Motor neuron (in vitro differentiated cells): ENCODE measurements at regions not wholly inside any gene's neighbourhood (a gene's known extent, or its start where the extent isn't known, plus 50 kb on each side); places are given as distances from the start of the nearest gene placed in this dataset.
"Not testable (repeated sequence)": the region's sequence is repeated elsewhere in the genome, so short reads cannot be mapped to it uniquely, and the experiment has no call there.

Experiments used
- ATAC-seq, 8 experiments: fragments of 200-7000 bp; cut with Tn5 transposase; replicated peaks in 6 of 8; 2 replicates each; pipeline ENCODE4 v1.8.0; 2021; ENCODE audit warnings: mild to moderate bottlenecking in 8 of 8, moderate library complexity in 8 of 8
- H3K27ac ChIP-seq, 2 donors: fragments of 250-450 bp; sonication (Bioruptor Pico); 2 replicates each; pipeline ENCODE4 v1.9.0; 2021; ENCODE audit warnings: antibody characterized with exemption in 2 of 2, mild to moderate bottlenecking in 2 of 2, moderate library complexity in 1 of 2
- H3K4me1 ChIP-seq, 2 donors: fragments of 250-450 bp; sonication (Bioruptor Pico); replicated peaks in 1 of 2; 2 replicates each; pipeline ENCODE4 v1.6.1; 2021; ENCODE audit warnings: antibody characterized with exemption in 2 of 2, mild to moderate bottlenecking in 2 of 2, moderate library complexity in 1 of 2
- H3K4me3 ChIP-seq, 5 donors: fragments of 250-450 bp; sonication (Bioruptor Pico); 2 replicates each; pipeline ENCODE4 v1.9.0; 2021; ENCODE audit warnings: antibody characterized with exemption in 5 of 5, mild to moderate bottlenecking in 5 of 5, moderate library complexity in 4 of 5
- WGBS, 10 experiments: fragments of 450-650 bp; shearing (Covaris generic); methylation state at CpG; one replicate each; pipeline ENCODE4 v1.0.0; 2022; 5-methylcytosine and 5-hydroxymethylcytosine counted together
- in situ Hi-C, 9 experiments: fragments of 400-800 bp; cut with MboI; loops; one replicate each; pipeline ENCODE4 v1.15.0; 2021; ENCODE audit warnings: low sequenced_read_pairs in 9 of 9, low pct_unique_long_range_greater_than_20kb in 2 of 9; ENCODE audit not compliant: unreplicated experiment in 9 of 9

- ATAC-seq: no peak
- Histone ChIP-seq H3K4me1 (no peaks in the 10 kb centered on the region), H3K27ac (no peak overlapping the region), H3K4me3 (no peak overlapping the region)
- WGBS, 10 experiments: 0 to 94% (median 20%) methylated on average over 1 to 2 of the region's 2 CpGs; no CpG with 5 or more reads in 5 of the 10 experiments
- in situ Hi-C loops: no loop called here
Observed at GRCh38 chr3:6262010-6262409, 598.9 kb upstream of the GRM7 start.

GRCh38 chr3:6264036-6264435 is 596.9 kb upstream of the GRM7 start:
- in situ Hi-C loops: no loop called here
- WGBS, 10 experiments: 0 to 100% (median 43%) methylated on average over 1 of the region's 1 CpG; no CpG with 5 or more reads in 2 of the 10 experiments
- no peak for ATAC-seq
- H3K4me3 ChIP-seq: no peak overlapping the region
- no peaks in the 10 kb centered on the region for H3K4me1 ChIP-seq
- no peak overlapping the region for H3K27ac ChIP-seq

- in situ Hi-C loops: no loop called here
- no peaks in the 10 kb centered on the region for H3K4me1 ChIP-seq
- H3K27ac ChIP-seq: no peak overlapping the region
- WGBS, 10 experiments: 0 to 88% (median 20%) methylated on average over 1 of the region's 1 CpG
- H3K4me3 ChIP-seq: no peak overlapping the region
- no peak for ATAC-seq
Observed at GRCh38 chr3:6264906-6265305, 596.0 kb upstream of the GRM7 start.

- no peak for ATAC-seq
- in situ Hi-C loops: no loop called here
- no peak overlapping the region for H3K27ac ChIP-seq
- no peak overlapping the region for H3K4me3 ChIP-seq
- WGBS, 10 experiments: 0 to 91% (median 34%) methylated on average over 1 to 5 of the region's 5 CpGs; no CpG with 5 or more reads in 2 of the 10 experiments
- H3K4me1 ChIP-seq: no peaks in the 10 kb centered on the region
Observed at GRCh38 chr3:6266135-6266534, 594.8 kb upstream of the GRM7 start.

- 8 to 94% (median 57%) methylated on average over 2 to 3 of the region's 3 CpGs; no CpG with 5 or more reads in 4 of the 10 experiments for WGBS, 10 experiments
Observed at GRCh38 chr3:6273878-6274277, 587.0 kb upstream of the GRM7 start.

GRCh38 chr3:6281662-6282061 is 579.3 kb upstream of the GRM7 start:
- Histone ChIP-seq H3K4me1 (no peaks in the 10 kb centered on the region), H3K4me3 (no peak overlapping the region), H3K27ac (no peak overlapping the region)
- no peak for ATAC-seq
- in situ Hi-C loops: no loop called here

More at GRCh38 chr3:6273878-6274277, 587.0 kb upstream of the GRM7 start:
- in situ Hi-C loops: no loop called here
- Histone ChIP-seq H3K4me3 (no peak overlapping the region), H3K27ac (no peak overlapping the region), H3K4me1 (no peaks in the 10 kb centered on the region)
- ATAC-seq: no peak

- ATAC-seq: no peak
- no peak overlapping the region for H3K27ac ChIP-seq
- H3K4me1 ChIP-seq: no peaks in the 10 kb centered on the region
- in situ Hi-C loops: no loop called here
- H3K4me3 ChIP-seq: no peak overlapping the region
- 0 to 100% (median 77%) methylated on average over 2 to 4 of the region's 4 CpGs; no CpG with 5 or more reads in 3 of the 10 experiments for WGBS, 10 experiments
Observed at GRCh38 chr3:6282918-6283317, 578.0 kb upstream of the GRM7 start.

- ATAC-seq: no peak
- in situ Hi-C loops: no loop called here
Observed at GRCh38 chr3:6287088-6287875, 573.6 kb upstream of the GRM7 start.

GRCh38 chr3:6301626-6302025 is 559.3 kb upstream of the GRM7 start:
- no peak overlapping the region for H3K27ac ChIP-seq
- WGBS, 10 experiments: 0 to 83% (median 38%) methylated on average over 1 to 3 of the region's 3 CpGs
- no peak for ATAC-seq
- H3K4me3 ChIP-seq: no peak overlapping the region
- no peaks in the 10 kb centered on the region for H3K4me1 ChIP-seq
- in situ Hi-C loops: no loop called here

More at GRCh38 chr3:6287088-6287875, 573.6 kb upstream of the GRM7 start:
- H3K27ac ChIP-seq: no peak overlapping the region
- H3K4me3 ChIP-seq: no peak overlapping the region
- H3K4me1 ChIP-seq: no peaks in the 10 kb centered on the region
- WGBS, 10 experiments: 8 to 93% (median 51%) methylated on average over 1 to 5 of the region's 5 CpGs

- in situ Hi-C loops: no loop called here
- Histone ChIP-seq H3K4me3 (no peak overlapping the region), H3K4me1 (no peaks in the 10 kb centered on the region), H3K27ac (no peak overlapping the region)
- ATAC-seq: no peak
- WGBS, 10 experiments: 7 to 100% (median 64%) methylated on average over 2 to 4 of the region's 4 CpGs; no CpG with 5 or more reads in 5 of the 10 experiments
Observed at GRCh38 chr3:6315906-6316305, 545.0 kb upstream of the GRM7 start.

- Histone ChIP-seq H3K27ac (no peak overlapping the region), H3K4me1 (no peaks in the 10 kb centered on the region), H3K4me3 (no peak overlapping the region)
- 10 to 91% (median 56%) methylated on average over 1 to 3 of the region's 3 CpGs; no CpG with 5 or more reads in 1 of the 10 experiments for WGBS, 10 experiments
- in situ Hi-C loops: no loop called here
- ATAC-seq: peak in 1 of 8 experiments; percentile 38
Observed at GRCh38 chr3:6321999-6322398, 538.9 kb upstream of the GRM7 start.

- no peak overlapping the region for H3K4me3 ChIP-seq
- ATAC-seq: no peak
- in situ Hi-C loops: no loop called here
- 2 to 80% (median 27%) methylated on average over 1 to 6 of the region's 6 CpGs; no CpG with 5 or more reads in 2 of the 10 experiments for WGBS, 10 experiments
- H3K4me1 ChIP-seq: no peaks in the 10 kb centered on the region
- H3K27ac ChIP-seq: no peak overlapping the region
Observed at GRCh38 chr3:6326771-6327170, 534.1 kb upstream of the GRM7 start.

- H3K27ac ChIP-seq, ATAC-seq, in situ Hi-C loops, H3K4me3 ChIP-seq, H3K4me1 ChIP-seq: not testable (repeated sequence)
- WGBS, 10 experiments: 87 to 88% methylated on average over 3 to 5 of the region's 24 CpGs; no CpG with 5 or more reads in 8 of the 10 experiments
Observed at GRCh38 chr3:6340980-6341325, 520.0 kb upstream of the GRM7 start.

- peak in 1 of 8 experiments; percentile 43 for ATAC-seq
- no peak overlapping the region for H3K27ac ChIP-seq
- in situ Hi-C loops: no loop called here
- H3K4me3 ChIP-seq: no peak overlapping the region
- WGBS, 10 experiments: 0 to 70% (median 7%) methylated on average over 1 to 3 of the region's 3 CpGs; no CpG with 5 or more reads in 1 of the 10 experiments
- H3K4me1 ChIP-seq: no peaks in the 10 kb centered on the region
Observed at GRCh38 chr3:6351752-6352151, 509.2 kb upstream of the GRM7 start.
